Neural progenitor cell (in vitro differentiated cells): ENCODE measurements at regions not wholly inside any gene's neighbourhood (a gene's known extent, or its start where the extent isn't known, plus 50 kb on each side); places are given as distances from the start of the nearest gene placed in this dataset.

Experiments
- DNase-seq: peaks from one replicate; pipeline ENCODE4 v3.0.0-alpha.2; 2016; ENCODE audit warnings: low spot score
- H2AFZ ChIP-seq: fragments of 200-600 bp; sonication (generic); replicated peaks from 2 replicates; pipeline ENCODE4 v1.6.1; 2016; ENCODE audit warnings: antibody characterized with exemption
- H3F3A ChIP-seq: fragments of 200-600 bp; sonication (generic); 2 replicates; pipeline ENCODE4 v1.6.1; 2016; ENCODE audit warnings: antibody characterized with exemption, low read depth
- H3K27ac ChIP-seq: fragments of 200-600 bp; sonication (generic); 2 replicates; pipeline ENCODE4 v1.5.1; 2016; ENCODE audit warnings: mild to moderate bottlenecking
- H3K27me3 ChIP-seq: fragments of 200-600 bp; sonication (generic); 2 replicates; pipeline ENCODE4 v1.6.1; 2016; ENCODE audit warnings: mild to moderate bottlenecking, moderate library complexity
- H3K36me3 ChIP-seq: fragments of 200-600 bp; sonication (generic); 2 replicates; pipeline ENCODE4 v1.5.1; 2016
- H3K4me1 ChIP-seq: fragments of 200-600 bp; sonication (generic); 2 replicates; pipeline ENCODE4 v1.6.1; 2016; ENCODE audit warnings: mixed run types
- H3K4me2 ChIP-seq: fragments of 200-600 bp; sonication (generic); 2 replicates; pipeline ENCODE4 v1.6.1; 2016
- H3K4me3 ChIP-seq: fragments of 200-600 bp; sonication (generic); 2 replicates; pipeline ENCODE4 v1.5.1; 2016
- H3K79me2 ChIP-seq: fragments of 200-600 bp; sonication (generic); 2 replicates; pipeline ENCODE4 v1.6.1; 2016; ENCODE audit warnings: low read depth
- H3K9ac ChIP-seq: fragments of 200-600 bp; sonication (generic); 2 replicates; pipeline ENCODE4 v1.6.1; 2016
- H3K9me3 ChIP-seq: fragments of 200-600 bp; sonication (generic); 2 replicates; pipeline ENCODE4 v1.5.1; 2016; ENCODE audit warnings: low read depth
- H4K20me1 ChIP-seq: fragments of 200-600 bp; sonication (generic); 2 replicates; pipeline ENCODE4 v1.6.1; 2016; ENCODE audit warnings: low read depth
- H3K27ac Mint-ChIP-seq: 3 replicates; pipeline ENCODE4 v1.8.0; 2021; ENCODE audit warnings: mixed read lengths
- H3K27me3 Mint-ChIP-seq: 2 replicates; pipeline ENCODE4 v1.8.0; 2022; ENCODE audit warnings: low read depth, mild to moderate bottlenecking, inconsistent platforms, moderate library complexity, mixed read lengths; ENCODE audit not compliant: insufficient read depth
- H3K36me3 Mint-ChIP-seq: 3 replicates; pipeline ENCODE4 v1.8.0; 2021; ENCODE audit warnings: mixed read lengths
- H3K4me1 Mint-ChIP-seq: 3 replicates; pipeline ENCODE4 v1.8.0; 2021; ENCODE audit warnings: mixed read lengths
- H3K4me3 Mint-ChIP-seq: 3 replicates; pipeline ENCODE4 v1.8.0; 2021; ENCODE audit warnings: mild to moderate bottlenecking, moderate library complexity, mixed read lengths
- H3K9me3 Mint-ChIP-seq: 3 replicates; pipeline ENCODE4 v1.8.0; 2020; ENCODE audit warnings: mixed read lengths
- CTCF ChIP-seq: fragments of 200-600 bp; sonication (generic); IDR thresholded peaks from 2 replicates; pipeline ENCODE4 v1.5.1; 2017; ENCODE audit warnings: antibody characterized with exemption, mild to moderate bottlenecking
- EZH2 ChIP-seq: fragments of 200-600 bp; sonication (generic); IDR thresholded peaks from 2 replicates; pipeline ENCODE4 v1.6.1; 2017; ENCODE audit warnings: antibody characterized with exemption, mild to moderate bottlenecking, moderate library complexity
- EZH2phosphoT487 ChIP-seq: fragments of 200-600 bp; sonication (generic); IDR thresholded peaks from 2 replicates; pipeline ENCODE4 v1.6.1; 2017; ENCODE audit warnings: antibody characterized with exemption

DNA sequence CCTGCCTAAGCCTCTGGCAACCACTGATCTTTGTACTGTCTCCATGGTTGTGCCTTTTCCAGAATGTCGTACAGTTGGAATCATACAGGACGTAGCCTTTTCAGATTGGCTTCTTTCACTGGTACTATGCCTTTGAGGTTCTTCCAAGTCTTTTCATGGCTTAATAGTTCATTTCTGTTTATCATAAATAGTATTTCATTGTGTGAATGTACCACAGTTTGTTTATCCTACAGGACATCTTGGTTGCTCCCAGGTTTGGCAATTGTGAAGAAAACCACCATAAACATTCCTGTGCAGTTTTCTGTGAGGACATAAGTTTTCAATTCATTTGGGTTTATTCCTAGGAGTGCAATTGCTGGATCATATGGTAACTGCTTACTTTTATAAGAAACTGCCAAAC lies 190.6 kb upstream of the RAB4A start:
- Mint-ChIP-seq H3K36me3 (peaks cover 2% of the 10 kb centered on the region), H3K27ac (no peak overlapping the region), H3K27me3 (no peaks in the 10 kb centered on the region), H3K4me3 (no peak overlapping the region), H3K9me3 (peaks cover 33% of the 10 kb centered on the region), H3K4me1 (peaks cover 8% of the 10 kb centered on the region)
- DNase-seq: no peak
- H3K27ac ChIP-seq: no peak overlapping the region
- H3K4me2 ChIP-seq: no peak overlapping the region
- no peaks in the 10 kb centered on the region for H3K27me3 ChIP-seq
- TF ChIP-seq EZH2 (no peak), CTCF (no peak), EZH2phosphoT487 (no peak)
- H3K79me2 ChIP-seq: no peaks in the 10 kb centered on the region
- no peaks in the 10 kb centered on the region for H4K20me1 ChIP-seq
- peaks cover 15% of the 10 kb centered on the region for H3K4me1 ChIP-seq
- H3F3A ChIP-seq: peaks cover 8% of the 10 kb centered on the region
- H3K9me3 ChIP-seq: peaks cover 17% of the 10 kb centered on the region
- no peak overlapping the region for H3K4me3 ChIP-seq
- H2AFZ ChIP-seq: no peak overlapping the region
- no peaks in the 10 kb centered on the region for H3K36me3 ChIP-seq
- no peak overlapping the region for H3K9ac ChIP-seq

DNA sequence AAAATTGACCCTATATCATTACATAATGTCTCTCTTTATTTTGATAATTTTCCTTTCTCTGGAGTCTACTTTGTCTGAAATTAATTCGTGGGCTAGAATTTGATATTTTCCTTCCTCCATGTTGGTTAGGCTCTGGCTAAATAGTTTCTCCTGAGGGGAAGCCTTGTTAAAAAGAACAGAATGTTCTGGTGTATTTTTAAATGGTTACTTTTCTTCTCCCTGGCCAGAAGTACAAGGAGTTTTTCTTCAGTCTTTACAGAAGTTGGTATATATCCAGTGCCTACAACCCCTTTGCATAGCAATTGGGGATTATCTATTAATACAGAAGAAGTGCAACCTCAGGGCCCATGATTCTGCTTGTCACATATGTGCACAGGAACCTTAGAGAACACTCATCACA lies 185.6 kb upstream of the RAB4A start:
- H3K4me2 ChIP-seq: no peak overlapping the region
- H3K27me3 ChIP-seq: no peaks in the 10 kb centered on the region
- H4K20me1 ChIP-seq: no peaks in the 10 kb centered on the region
- Mint-ChIP-seq H3K4me1 (peaks cover 18% of the 10 kb centered on the region), H3K27ac (no peak overlapping the region), H3K4me3 (no peak overlapping the region), H3K27me3 (peaks cover 3% of the 10 kb centered on the region), H3K36me3 (peaks cover 2% of the 10 kb centered on the region), H3K9me3 (peaks cover 33% of the 10 kb centered on the region)
- no peak overlapping the region for H2AFZ ChIP-seq
- no peaks in the 10 kb centered on the region for H3K79me2 ChIP-seq
- H3K36me3 ChIP-seq: no peaks in the 10 kb centered on the region
- no peak overlapping the region for H3K9ac ChIP-seq
- no peak overlapping the region for H3K4me3 ChIP-seq
- no peak overlapping the region for H3K27ac ChIP-seq
- peaks cover 17% of the 10 kb centered on the region for H3K9me3 ChIP-seq
- TF ChIP-seq EZH2phosphoT487 (no peak), EZH2 (no peak), CTCF (no peak)
- peaks cover 15% of the 10 kb centered on the region for H3K4me1 ChIP-seq
- H3F3A ChIP-seq: no peaks in the 10 kb centered on the region
- no peak for DNase-seq

GRCh38 chr1:229086091-229086490 lies 184.8 kb upstream of the RAB4A start:
- no peak overlapping the region for H3K4me3 ChIP-seq
- no peak overlapping the region for H3K27ac ChIP-seq
- Mint-ChIP-seq H3K9me3 (peaks cover 30% of the 10 kb centered on the region), H3K27me3 (peaks cover 3% of the 10 kb centered on the region), H3K4me3 (no peak overlapping the region), H3K27ac (no peak overlapping the region), H3K4me1 (peaks cover 22% of the 10 kb centered on the region), H3K36me3 (peaks cover 2% of the 10 kb centered on the region)
- DNase-seq: no peak
- TF ChIP-seq EZH2 (no peak), EZH2phosphoT487 (no peak), CTCF (no peak)
- no peak overlapping the region for H3K9ac ChIP-seq
- H3K27me3 ChIP-seq: no peaks in the 10 kb centered on the region
- peaks cover 17% of the 10 kb centered on the region for H3K9me3 ChIP-seq
- H3K4me2 ChIP-seq: no peak overlapping the region
- no peaks in the 10 kb centered on the region for H3K79me2 ChIP-seq
- no peak overlapping the region for H2AFZ ChIP-seq
- no peaks in the 10 kb centered on the region for H4K20me1 ChIP-seq
- H3K36me3 ChIP-seq: no peaks in the 10 kb centered on the region
- H3K4me1 ChIP-seq: peaks cover 15% of the 10 kb centered on the region
- no peaks in the 10 kb centered on the region for H3F3A ChIP-seq

GRCh38 chr1:229086686-229087085 lies 184.2 kb upstream of the RAB4A start:
- H3K9me3 Mint-ChIP-seq: peaks cover 24% of the 10 kb centered on the region
- H3K36me3 Mint-ChIP-seq: peaks cover 2% of the 10 kb centered on the region
- H3K4me3 Mint-ChIP-seq: no peak overlapping the region

More at GRCh38 chr1:229086686-229087085, 184.2 kb upstream of the RAB4A start:
- Mint-ChIP-seq H3K27ac (peak overlapping the region; percentile 81), H3K27me3 (peaks cover 5% of the 10 kb centered on the region), H3K4me1 (peaks cover 27% of the 10 kb centered on the region)
- Histone ChIP-seq H3K4me2 (no peak overlapping the region), H3K4me1 (peaks cover 17% of the 10 kb centered on the region), H3K4me3 (no peak overlapping the region), H3K36me3 (no peaks in the 10 kb centered on the region), H2AFZ (peak overlapping the region; percentile 9), H3K79me2 (no peaks in the 10 kb centered on the region), H4K20me1 (no peaks in the 10 kb centered on the region), H3K27ac (no peak overlapping the region), H3F3A (no peaks in the 10 kb centered on the region), H3K27me3 (no peaks in the 10 kb centered on the region), H3K9me3 (peaks cover 17% of the 10 kb centered on the region), H3K9ac (no peak overlapping the region)
- TF ChIP-seq EZH2phosphoT487: no peak
- TF ChIP-seq EZH2: no peak
- TF ChIP-seq CTCF: no peak
- DNase-seq: no peak
